ENCODE measurements at regions not wholly inside any gene's neighbourhood (a gene's known extent, or its start where the extent isn't known, plus 50 kb on each side); places are given as distances from the start of the nearest gene placed in this dataset.

- no peak for TF ChIP-seq POLR2A (IDR thresholded peaks at IDR 0.05)
- no peak for TF ChIP-seq CTCF (IDR thresholded peaks at IDR 0.05)
These were observed 254.8 kb upstream of the STXBP5 start for GRCh38 chr6:146949425-146949824.

Data from uterus (tissue), 2 donors.